Neural progenitor cell (in vitro differentiated cells): ENCODE measurements at regions not wholly inside any gene's neighbourhood (a gene's known extent, or its start where the extent isn't known, plus 50 kb on each side); places are given as distances from the start of the nearest gene placed in this dataset.

Experiments used
- DNase-seq: peaks from one replicate; pipeline ENCODE4 v3.0.0-alpha.2; 2016; ENCODE audit warnings: low spot score
- H2AFZ ChIP-seq: fragments of 200-600 bp; sonication (generic); replicated peaks from 2 replicates; pipeline ENCODE4 v1.6.1; 2016; ENCODE audit warnings: antibody characterized with exemption
- H3F3A ChIP-seq: fragments of 200-600 bp; sonication (generic); 2 replicates; pipeline ENCODE4 v1.6.1; 2016; ENCODE audit warnings: antibody characterized with exemption, low read depth
- H3K27ac ChIP-seq: fragments of 200-600 bp; sonication (generic); 2 replicates; pipeline ENCODE4 v1.5.1; 2016; ENCODE audit warnings: mild to moderate bottlenecking
- H3K27me3 ChIP-seq: fragments of 200-600 bp; sonication (generic); 2 replicates; pipeline ENCODE4 v1.6.1; 2016; ENCODE audit warnings: mild to moderate bottlenecking, moderate library complexity
- H3K36me3 ChIP-seq: fragments of 200-600 bp; sonication (generic); 2 replicates; pipeline ENCODE4 v1.5.1; 2016
- H3K4me1 ChIP-seq: fragments of 200-600 bp; sonication (generic); 2 replicates; pipeline ENCODE4 v1.6.1; 2016; ENCODE audit warnings: mixed run types
- H3K4me2 ChIP-seq: fragments of 200-600 bp; sonication (generic); 2 replicates; pipeline ENCODE4 v1.6.1; 2016
- H3K4me3 ChIP-seq: fragments of 200-600 bp; sonication (generic); 2 replicates; pipeline ENCODE4 v1.5.1; 2016
- H3K79me2 ChIP-seq: fragments of 200-600 bp; sonication (generic); 2 replicates; pipeline ENCODE4 v1.6.1; 2016; ENCODE audit warnings: low read depth
- H3K9ac ChIP-seq: fragments of 200-600 bp; sonication (generic); 2 replicates; pipeline ENCODE4 v1.6.1; 2016
- H3K9me3 ChIP-seq: fragments of 200-600 bp; sonication (generic); 2 replicates; pipeline ENCODE4 v1.5.1; 2016; ENCODE audit warnings: low read depth
- H4K20me1 ChIP-seq: fragments of 200-600 bp; sonication (generic); 2 replicates; pipeline ENCODE4 v1.6.1; 2016; ENCODE audit warnings: low read depth
- H3K27ac Mint-ChIP-seq: 3 replicates; pipeline ENCODE4 v1.8.0; 2021; ENCODE audit warnings: mixed read lengths
- H3K27me3 Mint-ChIP-seq: 2 replicates; pipeline ENCODE4 v1.8.0; 2022; ENCODE audit warnings: low read depth, mild to moderate bottlenecking, inconsistent platforms, moderate library complexity, mixed read lengths; ENCODE audit not compliant: insufficient read depth
- H3K36me3 Mint-ChIP-seq: 3 replicates; pipeline ENCODE4 v1.8.0; 2021; ENCODE audit warnings: mixed read lengths
- H3K4me1 Mint-ChIP-seq: 3 replicates; pipeline ENCODE4 v1.8.0; 2021; ENCODE audit warnings: mixed read lengths
- H3K4me3 Mint-ChIP-seq: 3 replicates; pipeline ENCODE4 v1.8.0; 2021; ENCODE audit warnings: mild to moderate bottlenecking, moderate library complexity, mixed read lengths
- H3K9me3 Mint-ChIP-seq: 3 replicates; pipeline ENCODE4 v1.8.0; 2020; ENCODE audit warnings: mixed read lengths
- CTCF ChIP-seq: fragments of 200-600 bp; sonication (generic); IDR thresholded peaks from 2 replicates; pipeline ENCODE4 v1.5.1; 2017; ENCODE audit warnings: antibody characterized with exemption, mild to moderate bottlenecking
- EZH2 ChIP-seq: fragments of 200-600 bp; sonication (generic); IDR thresholded peaks from 2 replicates; pipeline ENCODE4 v1.6.1; 2017; ENCODE audit warnings: antibody characterized with exemption, mild to moderate bottlenecking, moderate library complexity
- EZH2phosphoT487 ChIP-seq: fragments of 200-600 bp; sonication (generic); IDR thresholded peaks from 2 replicates; pipeline ENCODE4 v1.6.1; 2017; ENCODE audit warnings: antibody characterized with exemption

- no peak overlapping the region for H3K4me2 ChIP-seq
- H3K27ac Mint-ChIP-seq = no peak overlapping the region
- no peaks in the 10 kb centered on the region for H3K79me2 ChIP-seq
- H2AFZ ChIP-seq = no peak overlapping the region
- H3K4me1 Mint-ChIP-seq = no peaks in the 10 kb centered on the region
- no peak overlapping the region for H3K9ac ChIP-seq
- no peak for DNase-seq
- H3K4me3 ChIP-seq = no peak overlapping the region
- H3K27ac ChIP-seq = no peak overlapping the region
- no peaks in the 10 kb centered on the region for H3K36me3 ChIP-seq
- H4K20me1 ChIP-seq = no peaks in the 10 kb centered on the region
- no peaks in the 10 kb centered on the region for H3K36me3 Mint-ChIP-seq
- peaks cover 3% of the 10 kb centered on the region for H3K27me3 Mint-ChIP-seq
- H3K27me3 ChIP-seq = no peaks in the 10 kb centered on the region
- no peak overlapping the region for H3K4me3 Mint-ChIP-seq
- no peaks in the 10 kb centered on the region for H3K9me3 ChIP-seq
- no peak for TF ChIP-seq CTCF
- TF ChIP-seq EZH2 = no peak
- TF ChIP-seq EZH2phosphoT487 = no peak
- no peaks in the 10 kb centered on the region for H3K9me3 Mint-ChIP-seq
- no peaks in the 10 kb centered on the region for H3F3A ChIP-seq
- H3K4me1 ChIP-seq = no peaks in the 10 kb centered on the region
These were observed 761.1 kb downstream of the IPMK start for GRCh38 chr10:57506414-57507094.

- Mint-ChIP-seq H3K4me3 (no peak overlapping the region), H3K36me3 (no peaks in the 10 kb centered on the region), H3K27ac (no peak overlapping the region), H3K9me3 (peaks cover 2% of the 10 kb centered on the region), H3K27me3 (peaks cover 3% of the 10 kb centered on the region), H3K4me1 (no peaks in the 10 kb centered on the region)
- H3K9ac ChIP-seq = no peak overlapping the region
- H3F3A ChIP-seq = no peaks in the 10 kb centered on the region
- no peaks in the 10 kb centered on the region for H4K20me1 ChIP-seq
- H3K27ac ChIP-seq = no peak overlapping the region
- no peak overlapping the region for H3K4me2 ChIP-seq
- no peaks in the 10 kb centered on the region for H3K36me3 ChIP-seq
- no peaks in the 10 kb centered on the region for H3K79me2 ChIP-seq
- no peaks in the 10 kb centered on the region for H3K4me1 ChIP-seq
- no peak overlapping the region for H2AFZ ChIP-seq
- TF ChIP-seq EZH2phosphoT487 (no peak), CTCF (no peak), EZH2 (no peak)
- no peaks in the 10 kb centered on the region for H3K27me3 ChIP-seq
- DNase-seq = peak; percentile 13
- no peak overlapping the region for H3K4me3 ChIP-seq
- no peaks in the 10 kb centered on the region for H3K9me3 ChIP-seq
These were observed 773.2 kb downstream of the IPMK start for GRCh38 chr10:57494486-57494885.

GRCh38 chr10:57482259-57482658 is 785.4 kb downstream of the IPMK start:
- Histone ChIP-seq H3K9me3 (no peaks in the 10 kb centered on the region), H3F3A (no peaks in the 10 kb centered on the region), H3K4me2 (no peak overlapping the region), H3K4me3 (no peak overlapping the region), H3K79me2 (no peaks in the 10 kb centered on the region), H2AFZ (no peak overlapping the region), H3K27me3 (no peaks in the 10 kb centered on the region), H3K27ac (no peak overlapping the region), H3K36me3 (no peaks in the 10 kb centered on the region), H3K4me1 (peaks cover 8% of the 10 kb centered on the region), H4K20me1 (no peaks in the 10 kb centered on the region), H3K9ac (no peak overlapping the region)
- TF ChIP-seq EZH2 (no peak), EZH2phosphoT487 (no peak), CTCF (no peak)
- Mint-ChIP-seq H3K27me3 (no peaks in the 10 kb centered on the region), H3K9me3 (no peaks in the 10 kb centered on the region), H3K4me1 (no peaks in the 10 kb centered on the region), H3K36me3 (no peaks in the 10 kb centered on the region), H3K27ac (no peak overlapping the region), H3K4me3 (no peak overlapping the region)
- DNase-seq = no peak
